GM19455 (cell line): ENCODE measurements at regions not wholly inside any gene's neighbourhood (a gene's known extent, or its start where the extent isn't known, plus 50 kb on each side); places are given as distances from the start of the nearest gene placed in this dataset.

Experiments
- ATAC-seq: cut with Tn5 transposase; IDR thresholded peaks from one replicate; pipeline ENCODE4 v1.9.1; 2021; ENCODE audit not compliant: unreplicated experiment

DNA sequence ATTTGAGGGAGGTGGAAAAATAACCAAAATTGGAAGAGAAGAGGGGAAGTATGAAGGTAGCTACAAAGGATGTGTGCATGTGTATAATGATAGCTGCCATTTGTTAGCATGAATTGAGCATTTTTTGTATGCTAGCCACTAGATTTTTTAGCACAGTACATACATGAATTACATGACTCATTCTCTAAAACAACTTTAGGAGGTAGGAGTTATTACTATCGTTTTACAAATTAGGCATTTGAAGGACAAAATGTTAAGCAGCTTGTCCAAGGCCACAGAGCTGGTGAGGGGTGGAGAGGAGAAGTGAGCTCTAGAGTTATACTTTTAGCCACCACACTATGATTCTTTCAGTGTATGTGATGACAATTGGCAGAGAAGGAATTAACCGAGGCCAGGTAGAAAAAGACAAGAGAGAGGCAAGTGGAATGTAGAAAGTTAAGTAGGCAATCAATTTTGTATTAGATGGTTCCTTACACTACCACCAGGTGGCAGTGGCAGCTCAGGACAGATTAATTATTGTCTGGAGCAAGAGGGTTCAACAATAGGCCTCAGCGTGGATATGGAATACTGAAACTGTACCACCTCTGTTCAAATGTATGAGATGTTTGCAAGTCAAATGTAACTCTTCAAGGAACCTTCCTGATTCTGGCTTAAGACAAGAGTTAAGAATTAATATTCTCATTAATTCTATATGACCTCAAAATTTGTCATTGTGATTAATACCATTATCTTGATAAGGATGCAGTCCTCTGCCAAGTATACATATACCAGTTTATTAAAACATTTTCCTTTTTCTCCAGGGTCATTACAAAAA, 128.0 kb downstream of the MBL2 start:
- ATAC-seq: peak; percentile 69

DNA sequence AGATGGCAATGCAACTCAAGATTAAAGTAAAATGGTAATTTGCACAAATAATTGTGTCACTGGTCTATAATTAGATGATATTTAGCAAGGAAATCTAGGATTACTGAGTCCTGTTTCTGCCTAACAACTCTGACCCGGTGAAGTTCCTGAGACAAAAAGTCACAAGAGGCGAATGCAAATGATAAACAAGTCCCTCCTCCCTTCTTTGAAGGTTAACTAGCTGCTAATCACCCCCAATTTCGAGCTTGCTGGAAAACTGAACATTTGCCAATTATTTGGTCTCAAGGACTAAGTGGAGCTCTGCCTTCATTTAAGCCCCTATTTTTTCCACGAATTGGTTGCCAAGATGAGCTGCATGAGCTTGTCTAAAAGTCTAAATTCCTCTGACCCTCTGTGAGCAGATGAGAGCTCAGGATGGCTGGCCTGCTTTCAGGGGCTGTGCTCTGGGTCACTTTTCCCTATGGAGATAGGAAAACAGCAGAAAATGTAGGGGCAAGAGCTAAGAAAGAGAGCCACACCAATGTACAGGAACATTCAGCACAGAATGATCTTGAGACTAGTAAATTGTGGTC, 127.3 kb downstream of the MBL2 start:
- no peak for ATAC-seq

DNA sequence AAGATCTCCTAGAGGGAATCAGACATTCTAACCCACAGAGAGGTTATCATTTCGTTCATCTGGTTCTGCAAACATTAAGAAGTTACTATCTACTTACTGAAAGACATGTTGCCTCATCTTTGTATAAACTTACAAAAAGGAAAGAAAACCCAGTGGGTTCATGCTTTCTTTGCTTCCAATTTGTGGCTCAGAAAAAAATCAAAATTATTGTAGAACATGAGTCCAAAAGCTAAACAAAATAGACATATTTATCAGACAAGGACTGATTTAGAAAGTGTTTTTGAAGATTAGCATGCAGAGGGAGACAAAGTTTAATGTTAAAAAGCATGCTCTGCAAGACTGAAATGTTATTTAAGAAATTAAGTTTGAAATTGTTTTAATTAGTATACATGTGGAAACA, 123.1 kb downstream of the MBL2 start:
- no peak for ATAC-seq

DNA sequence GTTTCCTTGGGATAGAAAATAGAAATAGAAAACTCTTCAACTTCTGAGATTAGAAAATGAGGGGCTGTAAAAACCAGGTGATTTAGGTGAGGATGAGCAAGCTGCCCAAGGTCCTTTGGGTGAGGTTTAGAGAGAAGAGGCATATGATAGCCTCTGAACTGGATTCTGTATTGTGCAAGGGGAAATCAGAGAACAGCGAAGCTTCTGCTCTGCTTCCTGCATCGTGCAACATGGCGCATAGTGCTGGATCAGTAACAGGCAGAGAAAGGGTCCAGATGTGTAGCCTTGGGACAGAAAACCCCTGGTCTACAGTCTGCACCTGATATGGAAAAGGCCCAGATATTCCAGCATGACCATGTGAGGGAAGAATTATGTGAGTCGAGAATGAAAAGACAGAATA, 121.7 kb downstream of the MBL2 start:
- ATAC-seq: no peak

DNA sequence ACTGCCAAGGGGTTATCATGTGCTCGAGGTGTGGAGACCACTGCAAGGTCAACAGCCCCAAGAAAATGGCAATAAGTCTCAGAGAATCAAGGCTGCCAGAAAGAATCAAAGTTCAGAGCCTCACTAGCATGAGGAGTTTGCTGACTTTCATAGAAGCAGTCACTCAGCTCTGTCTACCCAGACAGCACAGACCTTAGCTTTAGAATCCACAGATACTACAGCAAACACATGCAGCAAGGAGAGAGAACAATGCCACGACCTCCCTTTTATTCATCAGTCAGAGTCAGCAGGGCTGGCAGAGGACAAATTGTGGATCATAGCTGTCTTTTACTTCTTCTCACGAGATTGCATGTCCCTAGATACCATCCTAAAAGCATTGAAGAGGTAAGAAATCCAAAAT, 121.3 kb downstream of the MBL2 start:
- no peak for ATAC-seq

DNA sequence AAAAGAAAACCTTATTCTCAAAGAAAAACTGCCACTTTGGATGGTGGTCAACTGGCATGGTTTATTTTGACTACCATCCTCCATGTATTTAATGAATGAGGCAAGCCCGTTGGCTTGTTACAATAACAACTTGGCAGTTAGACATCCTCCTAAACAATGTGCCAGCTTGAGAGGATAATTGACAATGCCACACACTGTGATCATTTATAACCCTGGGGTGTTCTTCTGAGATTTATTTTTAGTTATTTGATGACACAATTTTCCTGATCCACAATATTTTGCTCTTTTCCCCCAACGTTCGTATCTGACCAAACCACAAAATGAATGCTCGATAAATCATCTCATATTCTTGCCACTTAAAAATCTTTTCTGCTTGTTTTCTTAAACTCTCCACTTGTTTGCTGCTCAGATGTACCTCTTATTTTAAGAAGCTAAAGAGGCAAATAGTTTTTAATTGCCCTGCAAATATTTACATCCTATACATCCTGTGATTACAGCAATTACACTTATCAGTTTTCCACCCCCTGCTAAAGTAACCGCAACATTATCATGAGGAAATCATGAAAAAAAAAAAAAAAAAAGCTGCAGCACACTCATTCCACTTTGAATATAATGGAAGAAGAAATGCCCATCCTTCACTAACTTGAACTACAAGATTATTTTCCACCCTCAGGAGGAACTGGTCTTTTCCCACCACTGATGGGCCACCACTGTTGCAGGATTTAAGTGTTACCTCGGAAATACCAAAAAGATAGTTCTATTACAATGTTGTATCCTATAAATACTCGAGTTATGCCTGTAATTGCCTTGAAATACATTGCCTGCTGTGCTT, 119.9 kb downstream of the MBL2 start:
- no peak for ATAC-seq

DNA sequence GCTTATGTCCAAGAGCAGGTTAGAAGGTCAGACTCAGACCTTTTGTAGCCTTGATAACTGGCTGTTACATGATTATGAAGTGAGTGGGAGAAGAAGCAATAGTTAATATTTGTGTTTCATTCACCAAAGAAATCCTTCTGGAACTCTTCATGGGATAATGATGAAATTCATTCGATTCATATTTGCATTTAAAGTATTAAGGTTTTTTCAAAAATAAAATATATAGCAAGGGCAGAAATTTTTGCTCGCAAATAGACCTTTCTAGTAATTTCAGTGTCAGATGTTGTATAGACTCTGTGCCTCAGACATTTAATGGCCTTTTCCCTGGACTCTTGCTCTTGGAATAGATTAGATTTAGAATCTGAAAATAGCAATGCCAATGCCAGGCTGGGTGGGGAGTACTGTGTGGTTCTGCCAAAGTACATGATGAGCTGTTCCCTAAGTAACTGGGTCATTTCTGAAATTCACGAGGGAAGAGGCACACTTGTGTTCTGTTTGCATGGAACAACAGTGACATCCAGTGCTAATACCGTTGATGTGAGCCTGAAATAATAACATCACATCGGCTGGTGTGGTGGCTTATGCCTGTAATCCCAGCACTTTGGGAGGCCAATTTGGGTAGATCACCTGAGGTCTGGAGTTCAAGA, 119.2 kb downstream of the MBL2 start:
- no peak for ATAC-seq

DNA sequence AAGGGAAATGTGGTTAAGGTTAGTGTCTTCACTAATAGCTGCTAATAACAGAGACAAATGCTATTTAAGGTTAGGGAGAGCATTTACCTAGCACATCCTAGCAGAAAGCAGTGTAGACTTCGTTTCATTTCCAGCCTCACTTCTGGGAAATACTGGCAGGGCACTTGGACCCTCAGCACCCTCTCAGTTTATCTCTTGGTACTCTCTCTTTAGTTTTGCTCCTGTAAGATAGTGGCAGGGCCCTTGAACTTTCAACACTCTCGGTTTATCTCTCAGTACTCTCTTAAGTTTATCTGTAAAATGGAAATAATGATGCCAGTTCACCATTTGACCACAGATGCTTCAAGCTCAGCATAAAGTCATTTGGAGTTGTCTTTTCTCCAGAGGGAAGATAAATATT, 118.4 kb downstream of the MBL2 start:
- ATAC-seq: no peak

DNA sequence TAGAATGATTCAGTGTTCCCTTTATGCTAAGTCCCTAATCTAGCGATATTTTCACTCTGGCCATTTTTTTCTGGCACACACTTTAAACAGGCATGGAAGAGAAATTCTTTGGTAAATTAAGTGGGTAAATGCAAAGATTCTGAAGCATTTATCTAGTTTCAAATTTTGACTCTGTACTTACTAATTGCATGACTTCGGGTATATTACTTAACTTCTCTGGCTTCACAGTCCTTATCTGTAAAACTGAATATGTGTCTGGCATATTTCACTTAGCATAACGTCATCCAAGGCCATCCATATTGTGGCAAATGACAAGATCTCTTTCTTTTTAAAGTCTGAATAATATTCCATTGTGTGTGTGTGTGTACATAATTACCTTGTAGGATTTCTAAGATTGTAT, 114.5 kb downstream of the MBL2 start:
- ATAC-seq: no peak

DNA sequence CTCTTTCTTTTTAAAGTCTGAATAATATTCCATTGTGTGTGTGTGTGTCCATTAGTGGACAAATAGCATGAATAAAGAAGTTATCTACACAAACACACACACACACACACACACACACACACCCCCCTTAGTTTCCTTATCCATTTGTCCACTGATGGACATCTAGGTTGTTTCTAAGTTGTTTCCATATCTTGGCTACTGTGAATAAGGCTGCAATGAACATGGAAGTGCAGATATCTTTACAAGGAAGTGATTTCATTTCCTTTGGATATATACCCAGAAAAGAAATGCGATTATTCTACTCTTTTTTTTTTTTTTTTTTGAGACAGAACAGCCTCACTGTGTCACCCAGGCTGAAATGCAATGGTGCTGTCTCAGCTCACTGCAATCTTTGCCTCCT, 113.5 kb downstream of the MBL2 start:
- ATAC-seq: no peak

DNA sequence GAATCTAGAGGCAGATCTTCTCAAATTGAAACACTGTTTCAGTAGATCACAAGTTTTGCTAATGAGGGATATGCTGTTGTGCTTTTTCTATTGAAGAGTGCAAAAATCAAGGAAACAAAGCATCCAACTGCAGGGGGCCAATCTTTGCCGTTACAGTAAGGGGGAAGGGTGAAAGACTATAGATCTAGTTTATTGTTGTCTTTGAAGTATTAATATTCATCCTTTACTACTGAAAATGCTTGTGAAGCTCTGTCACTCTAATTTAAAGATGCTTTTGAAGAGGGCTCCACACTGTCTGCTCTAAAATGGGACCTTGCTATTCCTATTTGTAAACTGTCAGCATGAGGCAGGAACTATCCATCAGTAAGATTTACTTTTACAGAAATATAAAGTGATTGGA, 110.3 kb downstream of the MBL2 start:
- no peak for ATAC-seq

DNA sequence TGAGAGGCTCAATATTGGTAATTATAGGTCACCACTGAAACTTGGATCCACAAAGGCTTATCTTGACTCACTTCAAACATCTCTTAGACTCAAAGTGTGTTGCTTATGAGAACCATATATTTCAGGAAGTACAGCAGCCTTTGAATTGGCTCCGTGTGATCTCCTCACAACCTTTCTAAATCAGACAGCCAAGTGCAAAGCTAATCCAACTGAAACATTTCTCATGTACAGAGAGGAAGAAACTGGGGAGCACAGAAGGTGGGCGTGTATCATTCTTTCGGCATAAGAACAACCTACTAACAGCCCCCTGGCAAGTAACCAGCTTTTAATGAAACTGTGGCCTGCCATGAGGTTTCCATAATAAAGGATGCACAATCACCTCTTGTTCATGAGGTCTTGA, 109.4 kb downstream of the MBL2 start:
- no peak for ATAC-seq

DNA sequence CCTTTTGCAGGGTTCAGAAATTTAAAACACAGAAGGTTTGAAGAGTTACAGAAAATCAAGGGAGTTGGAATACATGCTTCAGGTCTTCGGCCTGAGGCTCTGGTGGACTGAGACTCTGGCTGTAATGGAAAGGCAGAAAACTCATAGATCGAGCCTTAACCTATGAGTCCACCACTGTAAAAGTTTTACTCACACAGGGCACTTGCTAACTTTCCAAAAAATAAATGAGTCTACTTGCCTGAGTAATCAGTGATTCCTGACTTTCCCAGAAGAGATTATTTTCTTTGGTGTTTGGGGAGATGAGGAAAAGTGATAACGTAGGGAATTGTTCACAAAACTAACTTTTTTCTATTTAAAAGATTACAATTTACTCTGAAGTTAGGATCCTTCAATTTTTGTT, 108.0 kb downstream of the MBL2 start:
- no peak for ATAC-seq

DNA sequence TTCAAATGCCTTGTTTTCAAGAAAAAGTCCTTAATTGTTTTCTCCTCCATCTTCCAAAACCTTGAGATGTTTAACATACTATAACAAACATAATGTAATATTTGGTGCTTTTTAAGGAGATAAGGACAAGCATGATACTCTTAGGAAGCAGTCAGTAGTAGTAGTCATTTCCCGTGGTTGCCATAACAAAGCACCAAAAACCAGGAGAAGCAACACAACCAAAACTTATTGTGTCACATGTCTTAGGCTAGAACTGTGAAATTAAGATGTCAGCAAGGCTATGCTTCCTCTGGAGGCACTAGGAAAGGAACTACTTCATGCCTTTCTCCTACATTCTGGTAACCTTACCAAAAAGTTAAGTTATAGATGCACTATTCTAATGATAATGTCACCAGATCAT, 106.8 kb downstream of the MBL2 start:
- ATAC-seq: no peak

DNA sequence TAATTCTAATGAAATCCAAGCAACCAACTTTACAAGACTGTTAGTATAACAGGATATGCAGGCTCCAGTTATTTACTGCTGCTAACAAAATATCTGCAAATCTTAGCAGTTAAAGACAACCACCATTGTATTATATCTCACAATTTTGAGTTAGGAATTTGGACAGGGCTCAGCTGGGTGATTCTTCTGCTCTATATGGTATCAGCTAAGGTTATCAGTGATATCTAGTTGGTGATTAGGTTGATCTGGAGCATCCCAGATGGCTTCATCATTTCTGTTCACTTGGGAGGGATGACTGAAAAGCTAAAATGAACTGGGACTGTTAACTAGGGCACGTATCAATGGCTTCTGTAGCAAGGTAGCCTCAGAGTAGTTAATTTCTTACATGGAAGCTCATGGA, 105.7 kb downstream of the MBL2 start:
- no peak for ATAC-seq

DNA sequence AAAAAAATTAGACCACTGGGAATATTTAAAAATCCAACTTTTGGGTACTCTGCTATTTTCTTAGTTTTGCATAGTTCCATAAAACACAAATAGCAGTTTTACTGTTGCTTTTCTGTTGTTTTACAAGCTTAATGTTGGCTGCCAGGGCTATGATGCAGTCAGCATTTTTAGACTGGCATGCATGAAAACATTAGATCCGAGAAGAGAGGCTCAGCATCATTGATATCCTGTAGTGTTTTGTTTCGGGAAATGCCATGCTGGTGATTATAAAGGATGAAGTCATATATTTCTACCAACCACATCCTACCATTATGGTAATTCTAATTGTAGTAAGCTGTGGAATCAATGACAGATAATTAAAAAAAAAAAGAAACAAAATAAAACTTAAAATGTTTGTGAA, 104.6 kb downstream of the MBL2 start:
- ATAC-seq: no peak

DNA sequence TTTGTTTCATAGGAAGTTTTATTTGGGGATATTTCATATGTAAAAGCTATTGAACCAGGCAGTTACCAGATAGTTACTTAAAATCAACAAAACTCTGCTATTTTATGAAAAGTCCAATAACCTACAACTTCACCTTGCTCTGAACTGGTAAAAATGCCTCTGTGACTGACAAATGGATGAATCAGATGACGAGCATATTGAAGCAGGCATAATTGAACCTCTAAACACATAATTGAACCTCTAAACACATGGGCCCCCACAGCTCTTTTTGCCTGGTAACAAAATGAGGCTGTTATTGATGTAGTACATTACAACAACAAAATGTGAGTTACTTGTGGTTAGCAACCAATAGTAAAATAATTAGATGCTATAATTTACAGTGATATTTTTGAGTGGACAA, 99.7 kb downstream of the MBL2 start:
- ATAC-seq: no peak

DNA sequence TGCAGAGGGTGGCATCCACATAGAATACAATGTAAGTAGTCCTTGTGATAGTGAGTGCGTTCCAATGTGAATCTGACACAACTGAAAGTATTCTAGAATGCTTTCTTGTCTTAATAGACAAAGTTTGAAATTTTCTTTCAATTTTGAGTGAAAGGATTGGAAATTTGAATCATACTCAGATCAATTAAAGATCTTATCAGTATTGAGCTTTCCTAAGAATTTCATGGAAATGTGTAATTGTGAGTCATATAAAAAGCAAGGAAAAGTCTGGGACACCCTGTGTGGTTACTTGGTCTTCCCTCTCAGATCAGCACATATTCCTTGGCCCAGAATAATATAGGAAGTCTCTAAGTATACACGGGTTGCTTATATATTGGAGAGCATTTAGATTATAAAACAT, 99.1 kb downstream of the MBL2 start:
- no peak for ATAC-seq

DNA sequence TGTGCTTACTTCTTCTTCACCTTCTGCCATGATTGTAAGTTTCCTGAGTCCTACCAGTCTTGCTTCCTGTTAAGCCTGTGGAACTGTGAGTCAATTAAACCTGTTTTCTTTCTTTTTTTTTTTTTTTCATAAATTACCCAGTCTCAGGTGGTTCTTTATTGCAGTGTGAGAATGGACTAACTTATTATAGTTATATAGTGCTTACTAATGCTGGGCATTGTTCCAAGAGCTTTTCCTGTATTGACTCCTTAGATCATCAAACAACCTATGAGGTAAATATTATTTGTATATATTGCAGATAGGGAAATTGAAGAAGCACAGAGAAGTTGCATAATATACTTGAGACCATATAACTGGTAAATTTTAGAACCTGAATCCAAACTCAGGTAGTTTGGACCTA, 98.1 kb downstream of the MBL2 start:
- no peak for ATAC-seq

DNA sequence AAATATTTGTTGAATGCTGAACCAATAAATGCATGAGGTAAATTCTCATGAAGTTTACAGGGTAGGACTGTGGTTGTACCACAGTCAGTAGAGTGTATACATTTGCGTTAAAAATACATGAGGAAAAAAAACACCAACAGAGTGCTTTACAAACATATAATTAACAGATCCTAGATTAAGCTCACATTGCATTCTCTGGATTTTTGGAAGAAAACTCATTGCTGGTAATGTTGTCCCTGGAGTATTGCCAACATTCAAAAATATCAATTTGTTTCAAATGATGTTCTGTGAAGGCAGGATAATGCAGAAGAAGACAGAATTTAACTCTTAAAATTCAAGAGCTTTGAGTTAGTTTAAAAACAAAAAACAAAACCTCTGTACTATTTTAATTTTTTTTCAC, 95.5 kb downstream of the MBL2 start:
- no peak for ATAC-seq

DNA sequence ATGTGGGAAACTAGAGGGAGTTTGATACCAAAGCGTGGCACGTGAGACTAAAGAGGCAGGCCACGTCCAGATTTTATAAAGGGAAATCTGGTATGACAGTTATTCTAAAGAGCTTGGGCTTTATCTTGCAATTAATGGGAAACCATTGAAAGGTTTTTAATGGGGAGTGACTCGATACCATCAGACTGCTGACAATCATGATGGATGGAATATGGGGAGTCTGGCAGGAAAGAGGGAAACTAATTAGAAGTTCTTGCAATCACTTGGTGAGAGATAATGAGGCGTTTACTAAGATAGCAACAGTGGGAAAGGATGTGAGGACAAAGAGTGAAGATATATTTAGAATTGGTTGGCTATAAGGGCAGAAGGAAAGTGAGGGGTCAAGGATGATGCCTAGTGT, 94.0 kb downstream of the MBL2 start:
- no peak for ATAC-seq

DNA sequence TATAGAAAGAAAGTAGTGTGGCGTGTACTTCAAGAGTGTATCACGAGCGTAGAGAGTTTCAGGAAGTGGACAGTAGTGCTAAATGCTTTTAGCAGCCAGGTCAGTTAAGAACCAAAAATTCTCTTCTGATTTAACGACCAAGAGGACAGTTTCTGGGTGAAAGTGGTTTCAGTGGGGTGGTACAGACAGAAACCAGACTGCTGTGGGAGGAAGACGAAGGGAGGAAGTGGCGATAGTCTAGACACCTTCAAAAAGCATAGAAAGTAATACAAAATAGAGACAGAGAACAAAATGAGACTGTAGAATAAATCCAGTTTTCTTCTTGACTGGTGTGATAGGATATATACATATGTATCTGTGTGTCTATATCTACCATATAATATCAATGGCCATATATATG, 93.5 kb downstream of the MBL2 start:
- no peak for ATAC-seq
